ENCODE measurements at regions not wholly inside any gene's neighbourhood (a gene's known extent, or its start where the extent isn't known, plus 50 kb on each side); places are given as distances from the start of the nearest gene placed in this dataset.
A peak's percentile ranks its signal among the peaks of the same experiment; 100 is the strongest.

DNA sequence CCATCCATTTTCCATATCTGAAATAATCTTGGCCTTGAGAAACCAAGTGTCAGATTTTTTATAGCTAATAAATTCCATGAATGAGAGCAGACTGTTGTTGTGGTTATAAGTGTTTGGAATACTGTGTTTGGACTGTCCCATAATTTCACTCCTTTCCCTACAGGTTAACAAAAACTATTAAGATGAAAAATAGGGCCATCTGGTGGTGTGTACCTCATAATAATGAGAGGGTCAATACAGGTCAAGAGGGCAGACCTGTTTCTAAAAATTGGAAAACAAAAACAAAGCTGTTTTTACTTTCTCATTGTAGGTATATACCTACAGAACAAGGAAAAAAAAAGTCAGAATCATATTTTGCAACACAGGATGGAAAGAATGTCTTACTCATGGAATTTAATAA lies 553.8 kb upstream of the SGO1 start:
- H2AFZ ChIP-seq (ENCODE audit: low read length) = no peak overlapping the region
- H3K4me3 ChIP-seq (ENCODE audit: low read length, poor library complexity, severe bottlenecking) = no peak overlapping the region
- no peaks in the 10 kb centered on the region for H4K20me1 ChIP-seq (ENCODE audit: insufficient read depth, low read length, poor library complexity, severe bottlenecking)
- H3K9me3 ChIP-seq (ENCODE audit: insufficient read depth, low read depth, low read length) = no peaks in the 10 kb centered on the region
- H3K27me3 ChIP-seq (ENCODE audit: insufficient read depth, low read length, poor library complexity, severe bottlenecking) = no peaks in the 10 kb centered on the region
- H3F3A ChIP-seq (ENCODE audit: low read depth) = no peaks in the 10 kb centered on the region
- no peak overlapping the region for H3K9ac ChIP-seq (ENCODE audit: low read depth, low read length, poor library complexity, severe bottlenecking)
- no peak overlapping the region for H3K4me2 ChIP-seq (ENCODE audit: low read depth, low read length, poor library complexity, severe bottlenecking)
- H3K79me2 ChIP-seq (ENCODE audit: insufficient read depth, low read length) = no peaks in the 10 kb centered on the region
- TF ChIP-seq EZH2phosphoT487 (IDR thresholded peaks at IDR 0.05; ENCODE audit: borderline replicate concordance) = no peak
- TF ChIP-seq, protein P1, sequence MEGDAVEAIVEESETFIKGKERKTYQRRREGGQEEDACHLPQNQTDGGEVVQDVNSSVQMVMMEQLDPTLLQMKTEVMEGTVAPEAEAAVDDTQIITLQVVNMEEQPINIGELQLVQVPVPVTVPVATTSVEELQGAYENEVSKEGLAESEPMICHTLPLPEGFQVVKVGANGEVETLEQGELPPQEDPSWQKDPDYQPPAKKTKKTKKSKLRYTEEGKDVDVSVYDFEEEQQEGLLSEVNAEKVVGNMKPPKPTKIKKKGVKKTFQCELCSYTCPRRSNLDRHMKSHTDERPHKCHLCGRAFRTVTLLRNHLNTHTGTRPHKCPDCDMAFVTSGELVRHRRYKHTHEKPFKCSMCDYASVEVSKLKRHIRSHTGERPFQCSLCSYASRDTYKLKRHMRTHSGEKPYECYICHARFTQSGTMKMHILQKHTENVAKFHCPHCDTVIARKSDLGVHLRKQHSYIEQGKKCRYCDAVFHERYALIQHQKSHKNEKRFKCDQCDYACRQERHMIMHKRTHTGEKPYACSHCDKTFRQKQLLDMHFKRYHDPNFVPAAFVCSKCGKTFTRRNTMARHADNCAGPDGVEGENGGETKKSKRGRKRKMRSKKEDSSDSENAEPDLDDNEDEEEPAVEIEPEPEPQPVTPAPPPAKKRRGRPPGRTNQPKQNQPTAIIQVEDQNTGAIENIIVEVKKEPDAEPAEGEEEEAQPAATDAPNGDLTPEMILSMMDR (conservative IDR thresholded peaks at IDR 0.05; ENCODE audit: low read length) = peak; percentile 30; the same call in 1 of the 2 replicates
- H3K9me2 ChIP-seq (replicated peaks; ENCODE audit: low read depth, low read length) = no peaks in the 10 kb centered on the region
- no peaks in the 10 kb centered on the region for H3K36me3 ChIP-seq (ENCODE audit: insufficient read depth, low read length)
- H3K4me1 ChIP-seq (ENCODE audit: insufficient read depth, low read length, poor library complexity, severe bottlenecking) = no peaks in the 10 kb centered on the region

- Histone ChIP-seq H3K9me2 (replicated peaks; ENCODE audit: low read depth, low read length) (no peaks in the 10 kb centered on the region), H3K4me3 (ENCODE audit: low read length, poor library complexity, severe bottlenecking) (no peak overlapping the region), H3K27me3 (ENCODE audit: insufficient read depth, low read length, poor library complexity, severe bottlenecking) (no peaks in the 10 kb centered on the region), H3K9ac (ENCODE audit: low read depth, low read length, poor library complexity, severe bottlenecking) (no peak overlapping the region), H3K4me2 (ENCODE audit: low read depth, low read length, poor library complexity, severe bottlenecking) (no peak overlapping the region), H4K20me1 (ENCODE audit: insufficient read depth, low read length, poor library complexity, severe bottlenecking) (no peaks in the 10 kb centered on the region), H3F3A (ENCODE audit: low read depth) (no peaks in the 10 kb centered on the region), H3K9me3 (ENCODE audit: insufficient read depth, low read depth, low read length) (no peaks in the 10 kb centered on the region), H2AFZ (ENCODE audit: low read length) (no peak overlapping the region), H3K36me3 (ENCODE audit: insufficient read depth, low read length) (no peaks in the 10 kb centered on the region), H3K79me2 (ENCODE audit: insufficient read depth, low read length) (no peaks in the 10 kb centered on the region), H3K4me1 (ENCODE audit: insufficient read depth, low read length, poor library complexity, severe bottlenecking) (no peaks in the 10 kb centered on the region)
- no peak for TF ChIP-seq EZH2phosphoT487 (IDR thresholded peaks at IDR 0.05; ENCODE audit: borderline replicate concordance)
- TF ChIP-seq, protein P1 (conservative IDR thresholded peaks at IDR 0.05; ENCODE audit: low read length) = no peak
These were observed 550.4 kb upstream of the SGO1 start for GRCh38 chr3:20736287-20736852.

- H4K20me1 ChIP-seq (ENCODE audit: insufficient read depth, low read length, poor library complexity, severe bottlenecking) = no peaks in the 10 kb centered on the region
- TF ChIP-seq, protein P1 (conservative IDR thresholded peaks at IDR 0.05; ENCODE audit: low read length) = no peak
- TF ChIP-seq EZH2phosphoT487 (IDR thresholded peaks at IDR 0.05; ENCODE audit: borderline replicate concordance) = no peak
- H3F3A ChIP-seq (ENCODE audit: low read depth) = no peaks in the 10 kb centered on the region
- no peak overlapping the region for H3K4me3 ChIP-seq (ENCODE audit: low read length, poor library complexity, severe bottlenecking)
- H3K36me3 ChIP-seq (ENCODE audit: insufficient read depth, low read length) = no peaks in the 10 kb centered on the region
- no peaks in the 10 kb centered on the region for H3K9me2 ChIP-seq (replicated peaks; ENCODE audit: low read depth, low read length)
- H3K27me3 ChIP-seq (ENCODE audit: insufficient read depth, low read length, poor library complexity, severe bottlenecking) = no peaks in the 10 kb centered on the region
- no peak overlapping the region for H2AFZ ChIP-seq (ENCODE audit: low read length)
- no peaks in the 10 kb centered on the region for H3K4me1 ChIP-seq (ENCODE audit: insufficient read depth, low read length, poor library complexity, severe bottlenecking)
- no peak overlapping the region for H3K4me2 ChIP-seq (ENCODE audit: low read depth, low read length, poor library complexity, severe bottlenecking)
- H3K9ac ChIP-seq (ENCODE audit: low read depth, low read length, poor library complexity, severe bottlenecking) = no peak overlapping the region
- no peaks in the 10 kb centered on the region for H3K9me3 ChIP-seq (ENCODE audit: insufficient read depth, low read depth, low read length)
- H3K79me2 ChIP-seq (ENCODE audit: insufficient read depth, low read length) = no peaks in the 10 kb centered on the region
These were observed 543.2 kb upstream of the SGO1 start for GRCh38 chr3:20729185-20729584.

Measured in Loucy (cell line).